Astrocyte of the spinal cord (primary cell): ENCODE measurements at regions not wholly inside any gene's neighbourhood (a gene's known extent, or its start where the extent isn't known, plus 50 kb on each side); places are given as distances from the start of the nearest gene placed in this dataset.
"Not testable (repeated sequence)": the region's sequence is repeated elsewhere in the genome, so short reads cannot be mapped to it uniquely, and the experiment has no call there.

Experiments used
- DNase-seq: peaks from one replicate; pipeline ENCODE4 v3.0.0; 2011; ENCODE audit warnings: low read depth, low spot score
- H3K4me3 ChIP-seq: 2 replicates; pipeline ENCODE4 v1.5.1; 2011; ENCODE audit warnings: low read depth, mild to moderate bottlenecking, low read length, moderate library complexity
- CTCF ChIP-seq: IDR thresholded peaks from 2 replicates; pipeline ENCODE4 v1.5.1; 2012; ENCODE audit warnings: low read depth, mild to moderate bottlenecking, low read length, inconsistent platforms
- in situ Hi-C: cut with HindIII; loops from 2 replicates; pipeline ENCODE4 v1.10.0; 2017; ENCODE audit warnings: low sequenced_read_pairs

GRCh38 chr3:143901105-143901504 is 52.8 kb upstream of the SLC9A9 start:
- peak; percentile 34 for DNase-seq
- TF ChIP-seq CTCF = no peak
- no peak overlapping the region for H3K4me3 ChIP-seq
- in situ Hi-C loops = no loop called here

DNA sequence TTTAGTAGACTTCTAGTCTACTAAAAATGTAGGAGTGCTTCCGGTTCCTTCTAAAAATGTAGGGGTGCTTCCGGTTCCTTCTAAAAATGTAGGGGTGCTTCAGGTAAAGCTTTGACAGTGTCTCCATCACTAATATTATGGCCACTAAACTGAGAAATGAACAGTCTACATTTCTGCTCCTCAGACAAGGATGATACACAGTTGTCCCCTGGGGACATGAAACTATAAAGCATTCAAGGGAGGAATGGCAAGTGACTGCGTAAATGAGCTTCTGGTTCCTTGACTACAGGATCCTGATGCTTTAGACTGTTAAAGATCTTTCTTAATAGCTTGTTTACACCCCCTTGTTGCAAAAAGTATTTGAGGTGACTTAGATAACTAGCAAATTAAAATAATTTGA is 53.9 kb upstream of the SLC9A9 start:
- TF ChIP-seq CTCF = no peak
- H3K4me3 ChIP-seq = no peak overlapping the region
- no peak for DNase-seq
- in situ Hi-C loops = no loop called here

- no peak for DNase-seq
- no peak for TF ChIP-seq CTCF
- in situ Hi-C loops = no loop called here
- no peak overlapping the region for H3K4me3 ChIP-seq
Measured at GRCh38 chr3:143910756-143911155, 60.9 kb upstream of the DIPK2A start.

- in situ Hi-C loops = no loop called here
- no peak for DNase-seq
Measured at GRCh38 chr3:143914257-143914656, 57.4 kb upstream of the DIPK2A start.

GRCh38 chr3:143918848-143919247 is 52.8 kb upstream of the DIPK2A start:
- in situ Hi-C loops = no loop called here
- no peak for TF ChIP-seq CTCF
- no peak overlapping the region for H3K4me3 ChIP-seq
- DNase-seq = no peak

More at GRCh38 chr3:143914257-143914656, 57.4 kb upstream of the DIPK2A start:
- TF ChIP-seq CTCF = no peak
- no peak overlapping the region for H3K4me3 ChIP-seq

GRCh38 chr3:143921176-143921575 is 50.4 kb upstream of the DIPK2A start:
- DNase-seq, H3K4me3 ChIP-seq, in situ Hi-C loops: not testable (repeated sequence)
